HT-29 (cell line): ENCODE measurements at regions not wholly inside any gene's neighbourhood (a gene's known extent, or its start where the extent isn't known, plus 50 kb on each side); places are given as distances from the start of the nearest gene placed in this dataset.

Experiments used
- DNase-seq: peaks from one replicate; pipeline ENCODE4 v3.0.0-alpha.2; 2015; ENCODE audit warnings: low spot score

GRCh38 chr7:46589286-46589685 is 668.2 kb upstream of the IGFBP3 start:
- no peak for DNase-seq

GRCh38 chr7:46586406-46586805 is 665.3 kb upstream of the IGFBP3 start:
- no peak for DNase-seq

- DNase-seq, result no peak
These were observed 662.6 kb upstream of the IGFBP3 start for GRCh38 chr7:46583656-46584055.

- no peak for DNase-seq
These were observed 660.2 kb upstream of the IGFBP3 start for GRCh38 chr7:46581268-46581667.

GRCh38 chr7:46580766-46581165 is 659.7 kb upstream of the IGFBP3 start:
- DNase-seq, result no peak

GRCh38 chr7:46577394-46577793 is 656.3 kb upstream of the IGFBP3 start:
- no peak for DNase-seq

- no peak for DNase-seq
These were observed 655.9 kb upstream of the IGFBP3 start for GRCh38 chr7:46576950-46577349.

- no peak for DNase-seq
These were observed 651.6 kb upstream of the IGFBP3 start for GRCh38 chr7:46572691-46573090.

GRCh38 chr7:46571996-46572395 is 650.9 kb upstream of the IGFBP3 start:
- no peak for DNase-seq

GRCh38 chr7:46569133-46569465 is 648.0 kb upstream of the IGFBP3 start:
- DNase-seq, result no peak

- peak; percentile 67 for DNase-seq
These were observed 647.5 kb upstream of the IGFBP3 start for GRCh38 chr7:46568420-46569132.

GRCh38 chr7:46567858-46568257 is 646.8 kb upstream of the IGFBP3 start:
- DNase-seq, result no peak

GRCh38 chr7:46566097-46566774 is 645.2 kb upstream of the IGFBP3 start:
- no peak for DNase-seq

GRCh38 chr7:46565253-46566096 is 644.4 kb upstream of the IGFBP3 start:
- DNase-seq, result peak; percentile 49

- DNase-seq, result no peak
These were observed 638.2 kb upstream of the IGFBP3 start for GRCh38 chr7:46559194-46559832.

GRCh38 chr7:46558482-46559193 is 637.6 kb upstream of the IGFBP3 start:
- peak; percentile 52 for DNase-seq

- no peak for DNase-seq
These were observed 636.7 kb upstream of the IGFBP3 start for GRCh38 chr7:46557781-46558180.

- DNase-seq, result peak; percentile 92
These were observed 636.2 kb upstream of the IGFBP3 start for GRCh38 chr7:46557295-46557711.

GRCh38 chr7:46554688-46555422 is 633.8 kb upstream of the IGFBP3 start:
- DNase-seq, result no peak

GRCh38 chr7:46551603-46552002 is 630.5 kb upstream of the IGFBP3 start:
- DNase-seq, result no peak

- DNase-seq, result no peak
These were observed 629.8 kb upstream of the IGFBP3 start for GRCh38 chr7:46550864-46551263.
